DND-41 (cell line): ENCODE measurements at regions not wholly inside any gene's neighbourhood (a gene's known extent, or its start where the extent isn't known, plus 50 kb on each side); places are given as distances from the start of the nearest gene placed in this dataset.

Experiments used
- ATAC-seq: fragments of 200-7000 bp; cut with Tn5 transposase; 3 replicates; pipeline ENCODE4 v1.9.1; 2021; ENCODE audit warnings: low read depth; ENCODE audit not compliant: insufficient read depth
- DNase-seq: peaks from one replicate; pipeline ENCODE4 v3.0.0-alpha.2; 2020
- H2AFZ ChIP-seq: 2 replicates; pipeline ENCODE4 v1.6.0; 2012; ENCODE audit warnings: low read depth, low read length
- H3K27ac ChIP-seq: 2 replicates; pipeline ENCODE4 v1.5.1; 2012; ENCODE audit warnings: low read length, inconsistent platforms
- H3K27me3 ChIP-seq: fragments of 200-600 bp; sonication (generic); 2 replicates; pipeline ENCODE4 v1.6.0; 2012; ENCODE audit warnings: low read length, mild to moderate bottlenecking, inconsistent platforms; ENCODE audit not compliant: insufficient read depth, poor library complexity
- H3K36me3 ChIP-seq: 2 replicates; pipeline ENCODE4 v1.5.1; 2012; ENCODE audit warnings: low read length, inconsistent platforms; ENCODE audit not compliant: insufficient read depth
- H3K4me1 ChIP-seq: 2 replicates; pipeline ENCODE4 v1.5.1; 2012; ENCODE audit warnings: mild to moderate bottlenecking, low read length; ENCODE audit not compliant: insufficient read depth
- H3K4me2 ChIP-seq: 2 replicates; pipeline ENCODE4 v1.6.0; 2012; ENCODE audit warnings: mild to moderate bottlenecking, moderate library complexity, low read length, inconsistent platforms; ENCODE audit not compliant: insufficient read depth
- H3K4me3 ChIP-seq, 2 experiments: fragments of 200-600 bp in 1 of 2; shearing (Covaris generic) in 1 of 2; 2 replicates each; pipeline ENCODE4 v1.5.1; 2012 to 2016; ENCODE audit warnings: inconsistent platforms in 2 of 2, low read length in 2 of 2, mild to moderate bottlenecking in 2 of 2, low read depth in 1 of 2, moderate library complexity in 1 of 2
- H3K79me2 ChIP-seq: 2 replicates; pipeline ENCODE4 v1.6.0; 2012; ENCODE audit warnings: low read length, inconsistent platforms; ENCODE audit not compliant: insufficient read depth
- H3K9ac ChIP-seq: 2 replicates; pipeline ENCODE4 v1.6.0; 2012; ENCODE audit warnings: low read depth, mild to moderate bottlenecking, inconsistent platforms, low read length, moderate library complexity
- H3K9me3 ChIP-seq: 2 replicates; pipeline ENCODE4 v1.5.1; 2012; ENCODE audit warnings: low read length, moderate library complexity, mild to moderate bottlenecking, inconsistent platforms; ENCODE audit not compliant: insufficient read depth, severe bottlenecking
- H4K20me1 ChIP-seq: 2 replicates; pipeline ENCODE4 v1.6.0; 2012; ENCODE audit warnings: low read length; ENCODE audit not compliant: insufficient read depth
- EZH2 ChIP-seq: IDR thresholded peaks from 3 replicates; pipeline ENCODE4 v1.6.1; 2012; ENCODE audit warnings: borderline replicate concordance, low read depth, mild to moderate bottlenecking, moderate library complexity, low read length, inconsistent platforms; ENCODE audit not compliant: severe bottlenecking
- TF ChIP-seq, protein P1 (sequence below): IDR thresholded peaks from 2 replicates; pipeline ENCODE4 v1.5.1; 2012; ENCODE audit warnings: borderline replicate concordance, low read length, moderate library complexity, mild to moderate bottlenecking; ENCODE audit not compliant: poor library complexity, severe bottlenecking; ENCODE audit errors: extremely low read depth

GRCh38 chr7:54330216-54330800 is 211.9 kb upstream of the VSTM2A start:
- no peak overlapping the region for H3K27ac ChIP-seq
- no peaks in the 10 kb centered on the region for H3K27me3 ChIP-seq
- no peaks in the 10 kb centered on the region for H3K9me3 ChIP-seq
- ATAC-seq (no peak), DNase-seq (no peak)
- H2AFZ ChIP-seq: no peak overlapping the region
- H4K20me1 ChIP-seq: no peaks in the 10 kb centered on the region
- no peak overlapping the region for H3K4me3 ChIP-seq
- TF ChIP-seq, protein P1, sequence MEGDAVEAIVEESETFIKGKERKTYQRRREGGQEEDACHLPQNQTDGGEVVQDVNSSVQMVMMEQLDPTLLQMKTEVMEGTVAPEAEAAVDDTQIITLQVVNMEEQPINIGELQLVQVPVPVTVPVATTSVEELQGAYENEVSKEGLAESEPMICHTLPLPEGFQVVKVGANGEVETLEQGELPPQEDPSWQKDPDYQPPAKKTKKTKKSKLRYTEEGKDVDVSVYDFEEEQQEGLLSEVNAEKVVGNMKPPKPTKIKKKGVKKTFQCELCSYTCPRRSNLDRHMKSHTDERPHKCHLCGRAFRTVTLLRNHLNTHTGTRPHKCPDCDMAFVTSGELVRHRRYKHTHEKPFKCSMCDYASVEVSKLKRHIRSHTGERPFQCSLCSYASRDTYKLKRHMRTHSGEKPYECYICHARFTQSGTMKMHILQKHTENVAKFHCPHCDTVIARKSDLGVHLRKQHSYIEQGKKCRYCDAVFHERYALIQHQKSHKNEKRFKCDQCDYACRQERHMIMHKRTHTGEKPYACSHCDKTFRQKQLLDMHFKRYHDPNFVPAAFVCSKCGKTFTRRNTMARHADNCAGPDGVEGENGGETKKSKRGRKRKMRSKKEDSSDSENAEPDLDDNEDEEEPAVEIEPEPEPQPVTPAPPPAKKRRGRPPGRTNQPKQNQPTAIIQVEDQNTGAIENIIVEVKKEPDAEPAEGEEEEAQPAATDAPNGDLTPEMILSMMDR: no peak
- no peak for TF ChIP-seq EZH2
- H3K4me1 ChIP-seq: no peaks in the 10 kb centered on the region
- no peaks in the 10 kb centered on the region for H3K79me2 ChIP-seq
- H3K36me3 ChIP-seq: no peaks in the 10 kb centered on the region
- H3K4me2 ChIP-seq: no peak overlapping the region
- H3K9ac ChIP-seq: no peak overlapping the region

DNA sequence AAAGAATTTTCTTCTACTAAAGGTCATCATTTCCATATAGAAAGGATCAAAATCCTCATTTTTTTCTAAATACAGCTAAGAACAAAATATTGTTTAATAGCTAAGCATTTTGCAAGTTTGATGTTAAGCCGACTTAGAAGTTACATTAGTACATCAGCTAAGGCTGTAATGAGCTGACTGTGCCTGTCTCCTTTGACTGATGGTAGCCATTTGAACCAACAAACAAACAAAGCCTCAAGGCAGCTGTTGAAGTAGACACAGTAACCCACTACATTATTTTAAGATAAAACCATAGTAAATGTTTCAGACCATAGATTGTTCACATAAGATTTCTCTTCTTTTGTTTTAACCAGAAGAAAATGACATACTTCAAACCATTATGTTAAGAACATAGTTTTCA is 210.9 kb upstream of the VSTM2A start:
- DNase-seq (no peak), ATAC-seq (no peak)
- Histone ChIP-seq H3K4me3 (no peak overlapping the region), H3K27ac (no peak overlapping the region), H3K36me3 (no peaks in the 10 kb centered on the region), H3K4me2 (no peak overlapping the region), H4K20me1 (no peaks in the 10 kb centered on the region), H3K4me1 (no peaks in the 10 kb centered on the region), H3K27me3 (no peaks in the 10 kb centered on the region), H3K9me3 (no peaks in the 10 kb centered on the region), H3K9ac (no peak overlapping the region), H3K79me2 (no peaks in the 10 kb centered on the region), H2AFZ (no peak overlapping the region)
- no peak for TF ChIP-seq EZH2
- TF ChIP-seq, protein P1: no peak

DNA sequence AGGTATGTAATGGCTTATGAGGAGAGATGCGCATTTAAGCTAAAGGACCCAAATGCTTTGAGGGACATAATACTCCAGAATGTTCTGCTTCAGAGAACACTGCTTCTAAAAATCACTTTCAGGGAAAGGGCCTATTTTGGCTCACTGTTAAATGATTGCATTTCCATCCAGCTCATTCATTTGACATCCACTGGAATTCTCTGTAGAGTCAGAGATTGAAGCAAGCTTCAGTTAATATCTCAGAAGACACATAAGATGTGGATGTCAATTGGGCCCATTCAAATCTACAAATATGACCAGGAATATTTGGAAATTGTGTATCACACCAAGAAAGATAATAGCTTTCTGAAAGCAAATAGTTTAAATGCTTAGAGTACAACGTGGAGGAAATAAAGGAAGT is 209.9 kb upstream of the VSTM2A start:
- Histone ChIP-seq H3K27me3 (no peaks in the 10 kb centered on the region), H3K4me1 (no peaks in the 10 kb centered on the region), H3K9me3 (no peaks in the 10 kb centered on the region), H2AFZ (no peak overlapping the region), H3K4me3 (no peak overlapping the region), H4K20me1 (no peaks in the 10 kb centered on the region), H3K36me3 (no peaks in the 10 kb centered on the region), H3K9ac (no peak overlapping the region), H3K4me2 (no peak overlapping the region), H3K27ac (no peak overlapping the region), H3K79me2 (no peaks in the 10 kb centered on the region)
- ATAC-seq (no peak), DNase-seq (no peak)
- TF ChIP-seq EZH2: no peak
- TF ChIP-seq, protein P1: no peak

DNA sequence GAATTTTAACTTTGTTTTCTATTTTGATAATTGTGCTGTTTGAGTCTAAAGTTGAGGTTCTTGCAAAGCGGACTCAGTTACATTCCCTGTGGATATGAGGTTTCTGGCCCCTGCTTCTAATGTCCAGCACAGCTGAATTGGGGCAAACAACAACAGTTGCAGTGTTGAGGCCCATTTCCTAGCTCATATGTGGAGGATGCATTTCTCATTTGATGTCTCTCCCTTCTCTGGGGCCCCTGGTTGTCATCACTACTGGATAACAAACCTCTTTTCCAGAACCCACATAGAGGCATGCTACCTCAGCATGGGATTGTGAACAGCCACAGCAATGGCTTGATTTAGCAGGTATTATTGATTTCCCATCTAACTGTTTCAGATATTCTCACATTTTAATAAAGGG is 208.2 kb upstream of the VSTM2A start:
- Histone ChIP-seq H3K27ac (no peak overlapping the region), H3K4me3 (no peak overlapping the region), H3K36me3 (no peaks in the 10 kb centered on the region), H3K9me3 (no peaks in the 10 kb centered on the region), H2AFZ (no peak overlapping the region), H3K79me2 (no peaks in the 10 kb centered on the region), H3K4me2 (no peak overlapping the region), H3K27me3 (no peaks in the 10 kb centered on the region), H3K4me1 (no peaks in the 10 kb centered on the region), H4K20me1 (no peaks in the 10 kb centered on the region), H3K9ac (no peak overlapping the region)
- ATAC-seq (no peak), DNase-seq (no peak)
- TF ChIP-seq, protein P1: no peak
- no peak for TF ChIP-seq EZH2
